KG1 (cell line): ENCODE measurements at regions not wholly inside any gene's neighbourhood (a gene's known extent, or its start where the extent isn't known, plus 50 kb on each side); places are given as distances from the start of the nearest gene placed in this dataset.

ENCODE experiments used
- DNase-seq: peaks from one replicate; lab custom pipeline; 2025; lab: John Stamatoyannopoulos, UW

GRCh38 chr20:52572687-52573086, 381.1 kb upstream of the ZFP64 start:
- DNase-seq: no peak

GRCh38 chr20:52569201-52569600, 377.6 kb upstream of the ZFP64 start:
- DNase-seq: no peak

- DNase-seq: no peak
These were observed 374.0 kb upstream of the ZFP64 start for GRCh38 chr20:52565614-52566013.

GRCh38 chr20:52564594-52564993, 373.0 kb upstream of the ZFP64 start:
- no peak for DNase-seq

GRCh38 chr20:52552181-52552872, 360.7 kb upstream of the ZFP64 start:
- no peak for DNase-seq

- DNase-seq: no peak
These were observed 350.6 kb upstream of the ZFP64 start for GRCh38 chr20:52542131-52542530.

- DNase-seq: no peak
These were observed 348.9 kb upstream of the ZFP64 start for GRCh38 chr20:52540509-52540908.

- DNase-seq: no peak
These were observed 348.3 kb upstream of the ZFP64 start for GRCh38 chr20:52539891-52540290.

- DNase-seq: no peak
These were observed 345.3 kb upstream of the ZFP64 start for GRCh38 chr20:52536841-52537400.

GRCh38 chr20:52536040-52536439, 344.5 kb upstream of the ZFP64 start:
- DNase-seq: no peak

GRCh38 chr20:52534616-52535015, 343.0 kb upstream of the ZFP64 start:
- no peak for DNase-seq

- DNase-seq: no peak
These were observed 341.8 kb upstream of the ZFP64 start for GRCh38 chr20:52533401-52533800.

- no peak for DNase-seq
These were observed 341.1 kb upstream of the ZFP64 start for GRCh38 chr20:52532674-52533073.

GRCh38 chr20:52530571-52530970, 339.0 kb upstream of the ZFP64 start:
- no peak for DNase-seq

GRCh38 chr20:52529826-52530225, 338.2 kb upstream of the ZFP64 start:
- no peak for DNase-seq

- no peak for DNase-seq
These were observed 333.3 kb upstream of the ZFP64 start for GRCh38 chr20:52524861-52525260.

GRCh38 chr20:52518735-52519134, 327.2 kb upstream of the ZFP64 start:
- no peak for DNase-seq

GRCh38 chr20:52515877-52516276, 324.3 kb upstream of the ZFP64 start:
- DNase-seq: no peak

GRCh38 chr20:52500157-52500556, 308.6 kb upstream of the ZFP64 start:
- DNase-seq: no peak

GRCh38 chr20:52497731-52498130, 306.2 kb upstream of the ZFP64 start:
- DNase-seq: no peak

GRCh38 chr20:52496191-52496590, 304.6 kb upstream of the ZFP64 start:
- no peak for DNase-seq

- no peak for DNase-seq
These were observed 302.7 kb upstream of the ZFP64 start for GRCh38 chr20:52494244-52494643.

GRCh38 chr20:52493171-52493721, 301.7 kb upstream of the ZFP64 start:
- no peak for DNase-seq
